Nephron progenitor cell (in vitro differentiated cells): ENCODE measurements at regions not wholly inside any gene's neighbourhood (a gene's known extent, or its start where the extent isn't known, plus 50 kb on each side); places are given as distances from the start of the nearest gene placed in this dataset.
"Not testable (repeated sequence)": the region's sequence is repeated elsewhere in the genome, so short reads cannot be mapped to it uniquely, and the experiment has no call there.

Source experiments
- DNase-seq: peaks from one replicate; pipeline ENCODE4 v3.0.0; 2021
- H3K27ac Mint-ChIP-seq: 2 replicates; pipeline ENCODE4 v1.8.0; 2021; ENCODE audit warnings: mild to moderate bottlenecking, moderate library complexity, mixed read lengths
- H3K27me3 Mint-ChIP-seq: 2 replicates; pipeline ENCODE4 v1.8.0; 2021; ENCODE audit warnings: mild to moderate bottlenecking, low read depth, mixed read lengths; ENCODE audit not compliant: poor library complexity
- H3K36me3 Mint-ChIP-seq: 2 replicates; pipeline ENCODE4 v1.8.0; 2021; ENCODE audit warnings: low read depth, mixed read lengths
- H3K4me1 Mint-ChIP-seq: 2 replicates; pipeline ENCODE4 v1.8.0; 2021; ENCODE audit warnings: mixed read lengths
- H3K4me3 Mint-ChIP-seq: 2 replicates; pipeline ENCODE4 v1.8.0; 2021; ENCODE audit warnings: mild to moderate bottlenecking, moderate library complexity, mixed read lengths
- H3K9me3 Mint-ChIP-seq: 2 replicates; pipeline ENCODE4 v1.8.0; 2021; ENCODE audit warnings: mild to moderate bottlenecking, moderate library complexity, mixed read lengths
- CTCF ChIP-seq: fragments of 200-600 bp; sonication (generic); IDR thresholded peaks from 2 replicates; pipeline ENCODE4 v1.5.0; 2021; ENCODE audit warnings: antibody characterized with exemption

- Mint-ChIP-seq H3K27ac (no peak overlapping the region), H3K27me3 (no peaks in the 10 kb centered on the region), H3K9me3 (no peaks in the 10 kb centered on the region), H3K36me3 (no peaks in the 10 kb centered on the region), H3K4me3 (no peak overlapping the region), H3K4me1 (no peaks in the 10 kb centered on the region)
- no peak for TF ChIP-seq CTCF
- DNase-seq = no peak
Measured at GRCh38 chr6:164057876-164058275, 643.4 kb downstream of the QKI start.

- Mint-ChIP-seq H3K36me3 (no peaks in the 10 kb centered on the region), H3K27ac (no peak overlapping the region)
Measured at GRCh38 chr6:164051427-164051826, 636.9 kb downstream of the QKI start.

GRCh38 chr6:164049517-164049988, 635.0 kb downstream of the QKI start:
- no peak for TF ChIP-seq CTCF
- H3K9me3 Mint-ChIP-seq = no peaks in the 10 kb centered on the region
- no peaks in the 10 kb centered on the region for H3K4me1 Mint-ChIP-seq
- H3K4me3 Mint-ChIP-seq = no peak overlapping the region
- no peak for DNase-seq
- no peaks in the 10 kb centered on the region for H3K36me3 Mint-ChIP-seq
- H3K27me3 Mint-ChIP-seq = peaks cover 4% of the 10 kb centered on the region
- no peak overlapping the region for H3K27ac Mint-ChIP-seq

More at GRCh38 chr6:164051427-164051826, 636.9 kb downstream of the QKI start:
- no peak for DNase-seq
- no peaks in the 10 kb centered on the region for H3K4me1 Mint-ChIP-seq
- H3K27me3 Mint-ChIP-seq = peaks cover 4% of the 10 kb centered on the region
- no peaks in the 10 kb centered on the region for H3K9me3 Mint-ChIP-seq
- no peak for TF ChIP-seq CTCF
- H3K4me3 Mint-ChIP-seq = no peak overlapping the region

GRCh38 chr6:164048840-164049516, 634.5 kb downstream of the QKI start:
- Mint-ChIP-seq H3K27ac (no peak overlapping the region), H3K4me1 (no peaks in the 10 kb centered on the region), H3K36me3 (no peaks in the 10 kb centered on the region), H3K9me3 (no peaks in the 10 kb centered on the region), H3K27me3 (peaks cover 4% of the 10 kb centered on the region), H3K4me3 (no peak overlapping the region)
- no peak for TF ChIP-seq CTCF
- DNase-seq = no peak

GRCh38 chr6:164045082-164045481, 630.6 kb downstream of the QKI start:
- H3K4me3 Mint-ChIP-seq = no peak overlapping the region
- no peak for DNase-seq

GRCh38 chr6:164043656-164044055, 629.1 kb downstream of the QKI start:
- H3K36me3 Mint-ChIP-seq, H3K4me1 Mint-ChIP-seq, H3K4me3 Mint-ChIP-seq, H3K27ac Mint-ChIP-seq, H3K27me3 Mint-ChIP-seq, DNase-seq: not testable (repeated sequence)
- H3K9me3 Mint-ChIP-seq = peaks cover 16% of the 10 kb centered on the region

More at GRCh38 chr6:164045082-164045481, 630.6 kb downstream of the QKI start:
- Mint-ChIP-seq H3K27ac (no peak overlapping the region), H3K36me3 (no peaks in the 10 kb centered on the region), H3K9me3 (peaks cover 16% of the 10 kb centered on the region), H3K27me3 (no peaks in the 10 kb centered on the region), H3K4me1 (no peaks in the 10 kb centered on the region)
- TF ChIP-seq CTCF = no peak
